ENCODE measurements at regions not wholly inside any gene's neighbourhood (a gene's known extent, or its start where the extent isn't known, plus 50 kb on each side); places are given as distances from the start of the nearest gene placed in this dataset.
"Not testable (repeated sequence)": the region's sequence is repeated elsewhere in the genome, so short reads cannot be mapped to it uniquely, and the experiment has no call there.

GRCh38 chr14:106346534-106347290 lies 820.3 kb downstream of the TMEM121 start:
- no peaks in the 10 kb centered on the region for H3K4me1 ChIP-seq (ENCODE audit: control insufficient read depth, insufficient read depth, low read length)
- peaks cover 57% of the 10 kb centered on the region; the same call in 1 of the 2 replicates for H3K9me3 ChIP-seq (ENCODE audit: control insufficient read depth, insufficient read depth, low read depth, low read length)
- no peak overlapping the region; the same call in 1 of the 2 replicates for H3K4me3 ChIP-seq (ENCODE audit: low read depth, low read length)
- H3K27me3 ChIP-seq (ENCODE audit: control insufficient read depth, insufficient read depth, low read length): peaks cover 4% of the 10 kb centered on the region; the same call in 1 of the 2 replicates
- no peaks in the 10 kb centered on the region for H3K36me3 ChIP-seq (ENCODE audit: control insufficient read depth, insufficient read depth, low read length)
- H3K27ac ChIP-seq (ENCODE audit: low read depth, low read length): no peak overlapping the region
- H3K9ac ChIP-seq (ENCODE audit: low read length): no peak overlapping the region

DNA sequence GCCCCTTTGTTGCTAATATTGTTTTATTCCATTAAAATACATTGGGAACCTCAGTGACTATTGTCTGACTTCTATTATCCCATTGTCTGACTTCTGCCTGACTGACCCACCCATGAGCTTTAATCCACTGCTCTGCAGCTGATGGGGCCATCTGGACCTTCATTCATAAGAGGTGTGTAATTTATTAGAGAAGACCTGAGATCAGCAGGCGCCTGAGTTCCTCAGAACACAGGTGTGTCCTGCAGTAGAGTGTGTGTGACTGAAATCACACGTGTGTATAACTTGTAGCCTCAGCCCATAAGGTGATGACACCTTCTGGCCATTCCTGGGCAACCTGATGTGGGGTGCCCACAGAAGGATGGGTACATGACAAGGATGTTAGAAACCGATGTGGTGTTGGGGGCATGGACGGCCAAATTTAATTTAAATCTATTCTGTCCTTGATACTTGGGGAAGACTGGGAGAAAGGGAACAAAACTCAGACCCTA lies 821.0 kb downstream of the TMEM121 start:
- H3K27ac ChIP-seq (ENCODE audit: low read depth, low read length): no peak overlapping the region
- no peak overlapping the region for H3K9ac ChIP-seq (ENCODE audit: low read length)
- H3K4me1 ChIP-seq (ENCODE audit: control insufficient read depth, insufficient read depth, low read length): no peaks in the 10 kb centered on the region
- no peaks in the 10 kb centered on the region for H3K36me3 ChIP-seq (ENCODE audit: control insufficient read depth, insufficient read depth, low read length)
- H3K9me3 ChIP-seq (ENCODE audit: control insufficient read depth, insufficient read depth, low read depth, low read length): peaks cover 55% of the 10 kb centered on the region; the same call in 1 of the 2 replicates
- H3K4me3 ChIP-seq (ENCODE audit: low read depth, low read length): no peak overlapping the region; the same call in 1 of the 2 replicates
- peaks cover 4% of the 10 kb centered on the region; the same call in 1 of the 2 replicates for H3K27me3 ChIP-seq (ENCODE audit: control insufficient read depth, insufficient read depth, low read length)

DNA sequence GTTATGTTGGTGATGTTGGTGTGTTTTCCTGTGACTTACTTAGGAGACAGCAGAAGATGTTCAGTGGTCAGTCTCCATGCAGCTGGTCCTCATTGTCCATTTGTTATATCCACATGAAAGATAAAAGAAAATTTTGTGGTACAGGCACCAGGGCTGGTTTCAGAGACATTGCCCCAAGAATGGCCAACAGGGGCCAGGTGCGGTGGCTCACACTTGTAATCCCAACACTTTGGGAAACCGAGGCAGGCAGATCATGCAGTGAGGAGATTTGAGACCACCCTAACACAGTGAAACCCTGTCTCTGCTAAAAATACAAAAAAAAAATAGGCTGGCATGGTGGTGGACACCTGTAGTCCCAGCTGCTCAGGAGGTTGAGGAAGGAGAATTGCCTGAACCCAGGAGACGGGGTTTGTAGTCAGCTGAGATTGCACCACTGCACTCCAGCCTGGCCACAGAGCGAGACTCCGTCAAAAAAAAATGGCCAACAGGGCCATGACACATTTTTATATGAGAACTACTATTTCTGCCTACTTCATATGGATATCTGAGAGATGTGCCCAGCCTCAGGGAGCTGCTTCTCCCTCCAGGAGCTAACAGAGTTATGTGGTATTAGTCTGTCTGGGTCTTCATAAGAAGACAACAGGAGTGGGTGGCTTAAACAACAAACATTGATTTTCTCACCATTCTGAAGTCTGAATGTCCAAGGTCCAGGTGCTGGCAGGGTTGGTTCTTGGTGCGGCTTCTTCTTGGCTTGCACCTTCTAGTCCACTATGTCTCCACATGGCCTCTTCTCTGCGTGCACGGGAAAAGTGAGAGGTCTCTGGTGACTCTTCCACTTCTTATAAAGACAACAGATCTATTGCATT lies 821.7 kb downstream of the TMEM121 start:
- Histone ChIP-seq H3K27me3 (ENCODE audit: control insufficient read depth, insufficient read depth, low read length) (peaks cover 4% of the 10 kb centered on the region; the same call in 1 of the 2 replicates), H3K9me3 (ENCODE audit: control insufficient read depth, insufficient read depth, low read depth, low read length) (peaks cover 51% of the 10 kb centered on the region; the same call in 1 of the 2 replicates), H3K9ac (ENCODE audit: low read length) (no peak overlapping the region), H3K36me3 (ENCODE audit: control insufficient read depth, insufficient read depth, low read length) (no peaks in the 10 kb centered on the region), H3K4me1 (ENCODE audit: control insufficient read depth, insufficient read depth, low read length) (no peaks in the 10 kb centered on the region), H3K27ac (ENCODE audit: low read depth, low read length) (no peak overlapping the region), H3K4me3 (ENCODE audit: low read depth, low read length) (no peak overlapping the region)

DNA sequence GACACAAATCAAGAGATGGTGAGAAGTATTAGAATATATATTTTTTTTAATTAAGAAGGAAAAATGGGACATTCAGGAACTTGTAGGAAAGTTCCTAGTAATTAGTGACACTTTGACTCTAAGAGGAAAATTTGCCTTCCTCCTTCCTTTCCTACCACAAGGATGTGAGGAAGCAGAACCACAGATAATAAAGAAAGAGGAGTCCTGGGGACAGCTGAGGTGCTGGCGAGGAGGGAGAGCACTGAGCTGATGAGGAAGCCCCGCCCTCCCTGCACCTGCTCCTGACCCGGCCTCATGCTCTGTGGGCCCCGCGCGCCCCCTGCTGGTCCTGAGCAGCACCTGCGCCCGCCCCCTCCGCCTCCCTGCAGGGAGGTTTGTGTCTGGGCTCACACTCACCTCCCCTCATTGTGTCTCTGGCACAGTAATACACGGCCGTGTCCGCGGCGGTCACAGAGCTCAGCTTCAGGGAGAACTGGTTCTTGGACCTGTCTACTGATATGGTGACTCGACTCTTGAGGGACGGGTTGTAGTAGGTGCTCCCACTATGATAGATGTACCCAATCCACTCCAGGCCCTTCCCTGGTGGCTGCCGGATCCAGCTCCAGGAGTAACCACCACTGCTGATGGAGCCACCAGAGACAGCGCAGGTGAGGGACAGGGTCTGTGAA lies 822.6 kb downstream of the TMEM121 start:
- peaks cover 46% of the 10 kb centered on the region; the same call in 1 of the 2 replicates for H3K9me3 ChIP-seq (ENCODE audit: control insufficient read depth, insufficient read depth, low read depth, low read length)
- H3K9ac ChIP-seq (ENCODE audit: low read length): not testable (repeated sequence)

GRCh38 chr14:106349678-106350457 lies 823.5 kb downstream of the TMEM121 start:
- peaks cover 49% of the 10 kb centered on the region; the same call in 1 of the 2 replicates for H3K9me3 ChIP-seq (ENCODE audit: control insufficient read depth, insufficient read depth, low read depth, low read length)
- not testable (repeated sequence) for H3K27ac ChIP-seq (ENCODE audit: low read depth, low read length); H3K36me3 ChIP-seq (ENCODE audit: control insufficient read depth, insufficient read depth, low read length); H3K27me3 ChIP-seq (ENCODE audit: control insufficient read depth, insufficient read depth, low read length); H3K4me3 ChIP-seq (ENCODE audit: low read depth, low read length); H3K9ac ChIP-seq (ENCODE audit: low read length); H3K4me1 ChIP-seq (ENCODE audit: control insufficient read depth, insufficient read depth, low read length)

More for the DNA sequence above, 822.6 kb downstream of the TMEM121 start:
- not testable (repeated sequence) for H3K4me3 ChIP-seq (ENCODE audit: low read depth, low read length); H3K27ac ChIP-seq (ENCODE audit: low read depth, low read length); H3K4me1 ChIP-seq (ENCODE audit: control insufficient read depth, insufficient read depth, low read length); H3K36me3 ChIP-seq (ENCODE audit: control insufficient read depth, insufficient read depth, low read length); H3K27me3 ChIP-seq (ENCODE audit: control insufficient read depth, insufficient read depth, low read length)

DNA sequence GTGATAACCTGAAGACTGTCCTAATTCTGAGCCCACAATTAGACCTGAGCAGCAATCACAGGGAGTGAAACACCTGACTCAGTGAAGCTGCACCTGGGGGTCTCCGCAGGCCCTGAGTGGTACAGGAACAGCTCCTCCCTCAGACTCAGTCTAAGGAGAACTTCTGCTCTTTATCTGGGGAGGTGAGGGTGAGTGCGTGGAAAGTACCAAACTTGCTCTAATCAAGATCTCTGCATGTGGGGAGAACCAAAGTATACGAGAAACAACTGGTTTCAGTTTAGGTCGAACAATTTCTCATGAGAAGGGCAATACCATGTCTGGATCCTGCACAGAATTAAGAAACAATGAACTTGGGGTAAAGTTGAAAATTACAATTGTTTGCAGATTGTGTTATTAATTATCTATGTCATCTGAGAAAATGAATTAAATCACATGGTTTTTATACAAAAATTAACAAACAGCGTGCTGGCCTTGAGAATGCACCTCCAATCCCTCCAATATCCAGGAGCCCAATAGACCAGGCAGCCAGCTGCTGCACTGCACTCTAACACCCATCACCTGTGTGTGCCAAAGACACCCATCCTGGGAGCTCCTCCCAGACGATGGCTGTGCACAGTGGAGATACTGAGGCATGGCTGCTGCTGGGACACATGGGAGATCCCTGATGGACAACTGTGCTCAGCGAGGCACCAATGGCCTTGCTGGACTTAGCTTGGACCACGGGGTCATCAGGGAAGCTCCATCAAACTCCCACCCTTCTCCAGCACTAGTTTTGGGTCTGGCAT lies 828.8 kb downstream of the TMEM121 start:
- not testable (repeated sequence) for H3K27ac ChIP-seq (ENCODE audit: low read depth, low read length); H3K36me3 ChIP-seq (ENCODE audit: control insufficient read depth, insufficient read depth, low read length); H3K4me3 ChIP-seq (ENCODE audit: low read depth, low read length); H3K9ac ChIP-seq (ENCODE audit: low read length); H3K4me1 ChIP-seq (ENCODE audit: control insufficient read depth, insufficient read depth, low read length)
- peaks cover 30% of the 10 kb centered on the region; the same call in 1 of the 2 replicates for H3K9me3 ChIP-seq (ENCODE audit: control insufficient read depth, insufficient read depth, low read depth, low read length)
- H3K27me3 ChIP-seq (ENCODE audit: control insufficient read depth, insufficient read depth, low read length): peaks cover 10% of the 10 kb centered on the region; the same call in 1 of the 2 replicates

GRCh38 chr14:106355881-106356642 lies 829.7 kb downstream of the TMEM121 start:
- not testable (repeated sequence) for H3K27ac ChIP-seq (ENCODE audit: low read depth, low read length)

DNA sequence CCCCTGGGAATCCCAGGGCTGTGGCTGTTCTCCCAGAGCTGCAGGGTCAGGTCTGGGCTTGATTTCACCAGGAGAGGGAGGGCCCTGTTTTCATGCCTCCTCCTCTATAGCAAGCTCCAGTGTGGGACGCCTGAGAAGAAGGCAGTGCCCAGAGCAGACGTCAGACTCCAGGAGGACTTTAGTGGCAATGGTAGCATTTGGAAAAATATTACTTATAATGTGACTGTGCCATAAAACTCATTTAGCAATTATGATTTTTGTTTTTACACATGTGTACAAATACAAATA lies 830.2 kb downstream of the TMEM121 start:
- Histone ChIP-seq H3K9me3 (ENCODE audit: control insufficient read depth, insufficient read depth, low read depth, low read length) (peaks cover 30% of the 10 kb centered on the region; the same call in 1 of the 2 replicates), H3K27me3 (ENCODE audit: control insufficient read depth, insufficient read depth, low read length) (peaks cover 10% of the 10 kb centered on the region; the same call in 1 of the 2 replicates)
- not testable (repeated sequence) for H3K4me1 ChIP-seq (ENCODE audit: control insufficient read depth, insufficient read depth, low read length); H3K27ac ChIP-seq (ENCODE audit: low read depth, low read length); H3K4me3 ChIP-seq (ENCODE audit: low read depth, low read length); H3K9ac ChIP-seq (ENCODE audit: low read length); H3K36me3 ChIP-seq (ENCODE audit: control insufficient read depth, insufficient read depth, low read length)

More at GRCh38 chr14:106355881-106356642, 829.7 kb downstream of the TMEM121 start:
- not testable (repeated sequence) for H3K9ac ChIP-seq (ENCODE audit: low read length); H3K4me3 ChIP-seq (ENCODE audit: low read depth, low read length); H3K36me3 ChIP-seq (ENCODE audit: control insufficient read depth, insufficient read depth, low read length); H3K4me1 ChIP-seq (ENCODE audit: control insufficient read depth, insufficient read depth, low read length)
- peaks cover 30% of the 10 kb centered on the region; the same call in 1 of the 2 replicates for H3K9me3 ChIP-seq (ENCODE audit: control insufficient read depth, insufficient read depth, low read depth, low read length)
- H3K27me3 ChIP-seq (ENCODE audit: control insufficient read depth, insufficient read depth, low read length): peaks cover 10% of the 10 kb centered on the region; the same call in 1 of the 2 replicates

GRCh38 chr14:106359157-106359887 lies 832.9 kb downstream of the TMEM121 start:
- peaks cover 29% of the 10 kb centered on the region; the same call in 1 of the 2 replicates for H3K9me3 ChIP-seq (ENCODE audit: control insufficient read depth, insufficient read depth, low read depth, low read length)
- H3K4me3 ChIP-seq (ENCODE audit: low read depth, low read length); H3K27ac ChIP-seq (ENCODE audit: low read depth, low read length); H3K27me3 ChIP-seq (ENCODE audit: control insufficient read depth, insufficient read depth, low read length); H3K4me1 ChIP-seq (ENCODE audit: control insufficient read depth, insufficient read depth, low read length); H3K9ac ChIP-seq (ENCODE audit: low read length); H3K36me3 ChIP-seq (ENCODE audit: control insufficient read depth, insufficient read depth, low read length): not testable (repeated sequence)

Data from HUES6 (cell line).